ENCODE measurements at regions not wholly inside any gene's neighbourhood (a gene's known extent, or its start where the extent isn't known, plus 50 kb on each side); places are given as distances from the start of the nearest gene placed in this dataset.

- no peak for DNase-seq
- H3K36me3 Mint-ChIP-seq (ENCODE audit: low read depth) = peaks cover 2% of the 10 kb centered on the region
- peaks cover 3% of the 10 kb centered on the region for H3K4me1 Mint-ChIP-seq
- H3K36me3 ChIP-seq (ENCODE audit: control insufficient read depth, insufficient read depth, low read length) = no peaks in the 10 kb centered on the region
- H3K27ac Mint-ChIP-seq = no peak overlapping the region
- 94% methylated on average over 2 of the region's 2 CpGs; no CpG with 5 or more reads in 1 of the 2 experiments for WGBS, 2 experiments (ENCODE audit: insufficient coverage in 1 of 2, insufficient read length in 1 of 2)
- no peaks in the 10 kb centered on the region for H3K27me3 ChIP-seq (ENCODE audit: control insufficient read depth, insufficient read depth, low read length, poor library complexity, severe bottlenecking)
- H3K4me3 Mint-ChIP-seq = no peak overlapping the region
- no peaks in the 10 kb centered on the region for H3K4me1 ChIP-seq (ENCODE audit: control insufficient read depth, insufficient read depth, low read length)
- no peak overlapping the region for H3K27ac ChIP-seq (ENCODE audit: low read depth, low read length)
- H3K9me3 ChIP-seq (ENCODE audit: control insufficient read depth, low read length) = peaks cover 37% of the 10 kb centered on the region
- H3K9me3 Mint-ChIP-seq = peaks cover 19% of the 10 kb centered on the region
- H3K9ac ChIP-seq (ENCODE audit: extremely low read depth, low read length, poor library complexity, severe bottlenecking) = no peak overlapping the region
- no peaks in the 10 kb centered on the region for H3K27me3 Mint-ChIP-seq (ENCODE audit: insufficient read depth)
- H3K4me3 ChIP-seq (ENCODE audit: low read length) = no peak overlapping the region
- no peak for TF ChIP-seq CTCF (conservative IDR thresholded peaks at IDR 0.05)
Observed at GRCh38 chr1:221622389-221622788, 119.5 kb downstream of the DUSP10 start.

- H3K4me3 ChIP-seq (ENCODE audit: low read length) = no peak overlapping the region
- H3K9ac ChIP-seq (ENCODE audit: extremely low read depth, low read length, poor library complexity, severe bottlenecking) = no peak overlapping the region
- H3K27me3 ChIP-seq (ENCODE audit: control insufficient read depth, insufficient read depth, low read length, poor library complexity, severe bottlenecking) = no peaks in the 10 kb centered on the region
- peaks cover 5% of the 10 kb centered on the region for H3K4me1 Mint-ChIP-seq
- no peaks in the 10 kb centered on the region for H3K36me3 Mint-ChIP-seq (ENCODE audit: low read depth)
- DNase-seq = no peak
- H3K9me3 Mint-ChIP-seq = peaks cover 13% of the 10 kb centered on the region
- H3K4me1 ChIP-seq (ENCODE audit: control insufficient read depth, insufficient read depth, low read length) = no peaks in the 10 kb centered on the region
- H3K27me3 Mint-ChIP-seq (ENCODE audit: insufficient read depth) = no peaks in the 10 kb centered on the region
- H3K36me3 ChIP-seq (ENCODE audit: control insufficient read depth, insufficient read depth, low read length) = no peaks in the 10 kb centered on the region
- no peak overlapping the region for H3K27ac Mint-ChIP-seq
- peaks cover 32% of the 10 kb centered on the region for H3K9me3 ChIP-seq (ENCODE audit: control insufficient read depth, low read length)
- no peak for TF ChIP-seq CTCF (conservative IDR thresholded peaks at IDR 0.05)
- H3K27ac ChIP-seq (ENCODE audit: low read depth, low read length) = no peak overlapping the region
- no peak overlapping the region for H3K4me3 Mint-ChIP-seq
Observed at GRCh38 chr1:221625026-221625425, 116.9 kb downstream of the DUSP10 start.

- Histone ChIP-seq H3K27ac (ENCODE audit: low read depth, low read length) (no peak overlapping the region), H3K9ac (ENCODE audit: extremely low read depth, low read length, poor library complexity, severe bottlenecking) (no peak overlapping the region), H3K27me3 (ENCODE audit: control insufficient read depth, insufficient read depth, low read length, poor library complexity, severe bottlenecking) (no peaks in the 10 kb centered on the region), H3K9me3 (ENCODE audit: control insufficient read depth, low read length) (peaks cover 32% of the 10 kb centered on the region), H3K4me1 (ENCODE audit: control insufficient read depth, insufficient read depth, low read length) (no peaks in the 10 kb centered on the region), H3K36me3 (ENCODE audit: control insufficient read depth, insufficient read depth, low read length) (no peaks in the 10 kb centered on the region), H3K4me3 (ENCODE audit: low read length) (no peak overlapping the region)
- Mint-ChIP-seq H3K27me3 (ENCODE audit: insufficient read depth) (no peaks in the 10 kb centered on the region), H3K4me1 (peaks cover 4% of the 10 kb centered on the region), H3K4me3 (no peak overlapping the region), H3K36me3 (ENCODE audit: low read depth) (no peaks in the 10 kb centered on the region), H3K27ac (no peak overlapping the region), H3K9me3 (peaks cover 13% of the 10 kb centered on the region)
- DNase-seq = no peak
- TF ChIP-seq CTCF (conservative IDR thresholded peaks at IDR 0.05) = no peak
- WGBS, 2 experiments (ENCODE audit: insufficient coverage in 1 of 2, insufficient read length in 1 of 2) = 80 to 100% methylated on average over 1 of the region's 1 CpG
Observed at GRCh38 chr1:221626041-221626440, 115.8 kb downstream of the DUSP10 start.
